ENCODE measurements at regions not wholly inside any gene's neighbourhood (a gene's known extent, or its start where the extent isn't known, plus 50 kb on each side); places are given as distances from the start of the nearest gene placed in this dataset.
A peak's percentile ranks its signal among the peaks of the same experiment; 100 is the strongest.

- Histone ChIP-seq H3K4me1 (ENCODE audit: insufficient read depth, low read length) (peaks cover 5% of the 10 kb centered on the region), H3K4me3 (ENCODE audit: low read length in 2 of 2) (no peak overlapping the region), H3K27ac (ENCODE audit: low read depth, low read length) (no peak overlapping the region), H3K36me3 (ENCODE audit: insufficient read depth, low read length) (no peaks in the 10 kb centered on the region), H3K27me3 (ENCODE audit: insufficient read depth, low read length) (no peaks in the 10 kb centered on the region), H3K9me3 (ENCODE audit: control insufficient read depth in 1 of 2, low read length in 2 of 2) (no peaks in the 10 kb centered on the region)
- H3K4me3 Mint-ChIP-seq = no peak overlapping the region
- H3K36me3 Mint-ChIP-seq = no peaks in the 10 kb centered on the region
- H3K27me3 Mint-ChIP-seq = no peaks in the 10 kb centered on the region
- peak overlapping the region in 1 of 7 donors; percentile 22 for H3K27ac Mint-ChIP-seq
- H3K4me1 Mint-ChIP-seq = peaks cover 18 to 43% (median 21%) of the 10 kb centered on the region in 4 donors
- POLR2A ChIA-PET (ENCODE audit: partially characterized antibody) = interaction anchor here (0.6 to 1.3 kb wide), 2 partner anchors 12 to 32 kb away, joined by 3 read pairs; no protein-coding TSS in a partner anchor
- peaks cover 0 to 1% (median 0%) of the 10 kb centered on the region in 8 donors for H3K9me3 Mint-ChIP-seq
- no peak for DNase-seq
- intact Hi-C loops (cut with micrococcal nuclease) = no loop called here
- CTCF ChIA-PET (ENCODE audit: partially characterized antibody) = no interaction called here
Observed at GRCh38 chr1:116313776-116314175, 59.3 kb upstream of the ATP1A1 start.

GRCh38 chr1:116314305-116314919, 58.6 kb upstream of the ATP1A1 start:
- Mint-ChIP-seq H3K4me3 (no peak overlapping the region), H3K4me1 (peaks cover 16 to 41% (median 22%) of the 10 kb centered on the region in 4 donors), H3K36me3 (no peaks in the 10 kb centered on the region), H3K27me3 (no peaks in the 10 kb centered on the region), H3K9me3 (peaks cover 0 to 1% (median 0%) of the 10 kb centered on the region in 8 donors), H3K27ac (peak overlapping the region in 1 of 7 donors; percentile 22)
- DNase-seq = no peak
- no peaks in the 10 kb centered on the region for H3K9me3 ChIP-seq (ENCODE audit: control insufficient read depth in 1 of 2, low read length in 2 of 2)
- intact Hi-C loops (cut with micrococcal nuclease) = no loop called here
- POLR2A ChIA-PET (ENCODE audit: partially characterized antibody) = interaction anchor here (1.0 to 1.3 kb wide), 2 partner anchors 12 to 31 kb away, joined by 3 read pairs; no protein-coding TSS in a partner anchor
- H3K27ac ChIP-seq (ENCODE audit: low read depth, low read length) = no peak overlapping the region
- peaks cover 3% of the 10 kb centered on the region for H3K4me1 ChIP-seq (ENCODE audit: insufficient read depth, low read length)
- no peaks in the 10 kb centered on the region for H3K27me3 ChIP-seq (ENCODE audit: insufficient read depth, low read length)
- CTCF ChIA-PET (ENCODE audit: partially characterized antibody) = no interaction called here
- no peak overlapping the region for H3K4me3 ChIP-seq (ENCODE audit: low read length in 2 of 2)
- H3K36me3 ChIP-seq (ENCODE audit: insufficient read depth, low read length) = no peaks in the 10 kb centered on the region

GRCh38 chr1:116316373-116316772, 56.7 kb upstream of the ATP1A1 start:
- H3K4me1 Mint-ChIP-seq = peaks cover 18 to 37% (median 22%) of the 10 kb centered on the region in 4 donors

GRCh38 chr1:116318897-116319296, 54.1 kb upstream of the ATP1A1 start:
- H3K4me1 ChIP-seq (ENCODE audit: insufficient read depth, low read length) = peaks cover 35% of the 10 kb centered on the region
- peaks cover 0 to 1% (median 0%) of the 10 kb centered on the region in 8 donors for H3K9me3 Mint-ChIP-seq
- H3K27ac Mint-ChIP-seq = peak overlapping the region in 3 of 7 donors; percentile 12 to 72 (median 71)
- no peaks in the 10 kb centered on the region for H3K36me3 Mint-ChIP-seq
- no peak overlapping the region for H3K4me3 ChIP-seq (ENCODE audit: low read length in 2 of 2)
- H3K4me1 Mint-ChIP-seq = peaks cover 38 to 57% (median 43%) of the 10 kb centered on the region in 4 donors
- no peak for DNase-seq
- no peaks in the 10 kb centered on the region for H3K36me3 ChIP-seq (ENCODE audit: insufficient read depth, low read length)
- POLR2A ChIA-PET (ENCODE audit: partially characterized antibody) = interaction anchor here (1.3 kb wide), 1 partner anchor 56 kb away, joined by 3 read pairs; no protein-coding TSS in a partner anchor
- H3K27me3 ChIP-seq (ENCODE audit: insufficient read depth, low read length) = no peaks in the 10 kb centered on the region
- CTCF ChIA-PET (ENCODE audit: partially characterized antibody) = no interaction called here
- H3K27me3 Mint-ChIP-seq = no peaks in the 10 kb centered on the region
- no peak overlapping the region for H3K4me3 Mint-ChIP-seq
- intact Hi-C loops (cut with micrococcal nuclease) = no loop called here
- no peaks in the 10 kb centered on the region for H3K9me3 ChIP-seq (ENCODE audit: control insufficient read depth in 1 of 2, low read length in 2 of 2)
- no peak overlapping the region for H3K27ac ChIP-seq (ENCODE audit: low read depth, low read length)

More at GRCh38 chr1:116316373-116316772, 56.7 kb upstream of the ATP1A1 start:
- no peaks in the 10 kb centered on the region for H3K27me3 Mint-ChIP-seq
- Histone ChIP-seq H3K4me3 (ENCODE audit: low read length in 2 of 2) (no peak overlapping the region), H3K9me3 (ENCODE audit: control insufficient read depth in 1 of 2, low read length in 2 of 2) (no peaks in the 10 kb centered on the region), H3K27ac (ENCODE audit: low read depth, low read length) (no peak overlapping the region), H3K4me1 (ENCODE audit: insufficient read depth, low read length) (peaks cover 10% of the 10 kb centered on the region), H3K27me3 (ENCODE audit: insufficient read depth, low read length) (no peaks in the 10 kb centered on the region), H3K36me3 (ENCODE audit: insufficient read depth, low read length) (no peaks in the 10 kb centered on the region)
- DNase-seq = no peak
- no peaks in the 10 kb centered on the region for H3K36me3 Mint-ChIP-seq
- peaks cover 0 to 1% (median 0%) of the 10 kb centered on the region in 8 donors for H3K9me3 Mint-ChIP-seq
- no peak overlapping the region for H3K4me3 Mint-ChIP-seq
- intact Hi-C loops (cut with micrococcal nuclease) = no loop called here
- peak overlapping the region in 2 of 7 donors; percentile 26 to 36 for H3K27ac Mint-ChIP-seq
- ChIA-PET POLR2A (ENCODE audit: partially characterized antibody) (no interaction called here), CTCF (ENCODE audit: partially characterized antibody) (no interaction called here)

GRCh38 chr1:116320874-116321273, 52.2 kb upstream of the ATP1A1 start:
- peak overlapping the region in 1 of 8 donors; percentile 55 for H3K4me3 Mint-ChIP-seq
- intact Hi-C loops (cut with micrococcal nuclease) = no loop called here
- no peaks in the 10 kb centered on the region for H3K36me3 ChIP-seq (ENCODE audit: insufficient read depth, low read length)
- no peak overlapping the region for H3K4me3 ChIP-seq (ENCODE audit: low read length in 2 of 2)
- no peaks in the 10 kb centered on the region for H3K27me3 ChIP-seq (ENCODE audit: insufficient read depth, low read length)
- H3K9me3 Mint-ChIP-seq = peaks cover 0 to 1% (median 0%) of the 10 kb centered on the region in 8 donors
- H3K4me1 Mint-ChIP-seq = peaks cover 52 to 73% (median 58%) of the 10 kb centered on the region in 4 donors
- H3K9me3 ChIP-seq (ENCODE audit: control insufficient read depth in 1 of 2, low read length in 2 of 2) = no peaks in the 10 kb centered on the region
- no peaks in the 10 kb centered on the region for H3K36me3 Mint-ChIP-seq
- CTCF ChIA-PET (ENCODE audit: partially characterized antibody) = interaction anchor here (1.2 to 1.6 kb wide), 3 partner anchors 10 to 165 kb away, joined by 4 to 8 read pairs (median 5); no protein-coding TSS in a partner anchor
- POLR2A ChIA-PET (ENCODE audit: partially characterized antibody) = interaction anchor here (1.0 to 3.8 kb wide), 3 partner anchors 14 to 54 kb away, joined by 4 to 29 read pairs (median 6); partner anchors contain the start of gene ATP1A1
- peak overlapping the region in 6 of 7 donors; percentile 9 to 90 (median 78) for H3K27ac Mint-ChIP-seq
- no peak for DNase-seq
- no peaks in the 10 kb centered on the region for H3K27me3 Mint-ChIP-seq
- H3K4me1 ChIP-seq (ENCODE audit: insufficient read depth, low read length) = peaks cover 53% of the 10 kb centered on the region
- peak overlapping the region; percentile 20 for H3K27ac ChIP-seq (ENCODE audit: low read depth, low read length)

- intact Hi-C loops (cut with micrococcal nuclease) = no loop called here
- H3K36me3 ChIP-seq (ENCODE audit: insufficient read depth, low read length) = no peaks in the 10 kb centered on the region
- H3K27me3 Mint-ChIP-seq = no peaks in the 10 kb centered on the region
- ChIA-PET POLR2A (ENCODE audit: partially characterized antibody) (interaction anchor here (1.0 to 3.8 kb wide), 7 partner anchors 9 to 89 kb away, joined by 3 to 29 read pairs (median 4); partner anchors contain the start of gene ATP1A1), CTCF (ENCODE audit: partially characterized antibody) (interaction anchor here (0.9 to 1.6 kb wide), 6 partner anchors 11 to 164 kb away, joined by 3 to 8 read pairs (median 4); no protein-coding TSS in a partner anchor)
- peaks cover 0 to 1% (median 0%) of the 10 kb centered on the region in 8 donors for H3K9me3 Mint-ChIP-seq
- peak overlapping the region in 7 of 8 donors; percentile 14 to 72 (median 41) for H3K4me3 Mint-ChIP-seq
- H3K27me3 ChIP-seq (ENCODE audit: insufficient read depth, low read length) = no peaks in the 10 kb centered on the region
- H3K4me1 Mint-ChIP-seq = peaks cover 55 to 74% (median 62%) of the 10 kb centered on the region in 4 donors
- peak overlapping the region; percentile 20 for H3K27ac ChIP-seq (ENCODE audit: low read depth, low read length)
- H3K4me1 ChIP-seq (ENCODE audit: insufficient read depth, low read length) = peaks cover 62% of the 10 kb centered on the region
- no peaks in the 10 kb centered on the region for H3K9me3 ChIP-seq (ENCODE audit: control insufficient read depth in 1 of 2, low read length in 2 of 2)
- peak overlapping the region in 1 of 2 donors; percentile 14 for H3K4me3 ChIP-seq (ENCODE audit: low read length in 2 of 2)
- DNase-seq = no peak
- no peaks in the 10 kb centered on the region for H3K36me3 Mint-ChIP-seq
- H3K27ac Mint-ChIP-seq = peak overlapping the region; percentile 43 to 92 (median 85)
Observed at GRCh38 chr1:116321766-116322175, 51.3 kb upstream of the ATP1A1 start.

GRCh38 chr1:116322752-116323405, 50.2 kb upstream of the ATP1A1 start:
- peak overlapping the region in 4 of 8 donors; percentile 6 to 76 (median 74) for H3K4me3 Mint-ChIP-seq
- H3K9me3 Mint-ChIP-seq = no peaks in the 10 kb centered on the region
- intact Hi-C loops (cut with micrococcal nuclease) = no loop called here
- Histone ChIP-seq H3K27ac (ENCODE audit: low read depth, low read length) (peak overlapping the region; percentile 24), H3K9me3 (ENCODE audit: control insufficient read depth in 1 of 2, low read length in 2 of 2) (no peaks in the 10 kb centered on the region), H3K4me3 (ENCODE audit: low read length in 2 of 2) (no peak overlapping the region), H3K4me1 (ENCODE audit: insufficient read depth, low read length) (peaks cover 73% of the 10 kb centered on the region), H3K36me3 (ENCODE audit: insufficient read depth, low read length) (no peaks in the 10 kb centered on the region), H3K27me3 (ENCODE audit: insufficient read depth, low read length) (no peaks in the 10 kb centered on the region)
- CTCF ChIA-PET (ENCODE audit: partially characterized antibody) = interaction anchor here (1.0 to 2.1 kb wide), 3 partner anchors 154 to 162 kb away, joined by 3 to 9 read pairs (median 3); no protein-coding TSS in a partner anchor
- H3K27me3 Mint-ChIP-seq = no peaks in the 10 kb centered on the region
- POLR2A ChIA-PET (ENCODE audit: partially characterized antibody) = interaction anchor here (0.8 to 3.8 kb wide), 3 partner anchors 21 to 52 kb away, joined by 3 to 29 read pairs (median 6); partner anchors contain the start of gene ATP1A1
- DNase-seq = no peak
- H3K27ac Mint-ChIP-seq = peak overlapping the region; percentile 72 to 92 (median 86)
- peaks cover 51 to 77% (median 65%) of the 10 kb centered on the region in 4 donors for H3K4me1 Mint-ChIP-seq
- H3K36me3 Mint-ChIP-seq = no peaks in the 10 kb centered on the region
